ENCODE measurements at regions not wholly inside any gene's neighbourhood (a gene's known extent, or its start where the extent isn't known, plus 50 kb on each side); places are given as distances from the start of the nearest gene placed in this dataset.
"Not testable (repeated sequence)": the region's sequence is repeated elsewhere in the genome, so short reads cannot be mapped to it uniquely, and the experiment has no call there.

DNA sequence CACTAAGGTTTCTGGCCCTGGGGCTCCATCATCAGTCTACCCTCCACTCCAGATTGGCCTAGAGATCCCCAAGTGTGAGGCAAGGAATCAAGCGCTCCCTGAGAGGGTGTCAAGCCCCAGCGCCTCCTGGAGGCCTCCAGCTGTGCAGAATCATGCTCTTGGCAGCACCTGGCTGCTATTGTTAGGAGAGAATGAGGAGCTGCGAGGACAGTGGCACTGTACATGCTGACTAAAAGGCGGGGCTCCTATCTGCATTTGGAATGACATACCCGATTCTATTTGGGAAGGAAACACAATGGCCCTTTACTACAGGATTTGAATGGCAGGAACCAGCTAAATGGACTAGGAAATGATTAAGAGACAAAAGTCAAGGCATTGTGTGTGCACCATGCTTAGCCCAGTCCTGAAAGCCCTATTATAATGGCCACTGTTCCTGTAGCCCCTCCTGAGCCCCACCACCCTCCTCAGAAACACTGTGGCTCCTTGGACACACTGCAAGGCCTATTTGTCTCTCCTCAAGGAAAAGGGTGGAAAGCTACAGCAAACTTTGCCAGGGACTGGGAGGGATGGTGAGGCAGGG lies 106.1 kb downstream of the KBTBD2 start:
- in situ Hi-C loops (cut with HindIII; ENCODE audit: low pct_ligation_motif_present, low sequenced_read_pairs); DNase-seq: not testable (repeated sequence)

DNA sequence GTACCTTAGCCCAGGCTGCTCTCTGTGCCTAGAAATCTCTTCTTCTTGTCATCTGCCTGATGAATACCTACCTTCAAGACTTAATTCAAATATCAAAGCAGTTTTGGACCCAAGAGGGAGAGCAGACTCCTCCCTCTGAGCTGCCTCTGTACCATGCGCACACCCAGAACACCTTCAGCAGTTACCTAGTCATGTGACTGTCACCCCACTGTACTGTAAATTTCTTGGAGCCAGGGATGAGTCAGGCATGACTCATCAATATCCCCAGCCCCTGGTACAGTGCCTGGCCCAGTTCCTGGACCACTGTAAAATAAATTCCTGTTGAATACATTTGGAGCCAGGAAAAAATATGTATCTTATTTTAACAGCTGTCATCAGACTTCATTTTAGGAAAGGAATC lies 111.7 kb downstream of the KBTBD2 start:
- H3K27ac ChIP-seq; in situ Hi-C loops (cut with HindIII; ENCODE audit: low pct_ligation_motif_present, low sequenced_read_pairs); H3K4me3 ChIP-seq (ENCODE audit: low read depth, low read length); H3K27me3 ChIP-seq (replicated peaks); H3K36me3 ChIP-seq (replicated peaks); DNase-seq: not testable (repeated sequence)

More for the DNA sequence above, 106.1 kb downstream of the KBTBD2 start:
- H3K27ac ChIP-seq; H3K4me3 ChIP-seq (ENCODE audit: low read depth, low read length); H3K27me3 ChIP-seq (replicated peaks); H3K36me3 ChIP-seq (replicated peaks): not testable (repeated sequence)

DNA sequence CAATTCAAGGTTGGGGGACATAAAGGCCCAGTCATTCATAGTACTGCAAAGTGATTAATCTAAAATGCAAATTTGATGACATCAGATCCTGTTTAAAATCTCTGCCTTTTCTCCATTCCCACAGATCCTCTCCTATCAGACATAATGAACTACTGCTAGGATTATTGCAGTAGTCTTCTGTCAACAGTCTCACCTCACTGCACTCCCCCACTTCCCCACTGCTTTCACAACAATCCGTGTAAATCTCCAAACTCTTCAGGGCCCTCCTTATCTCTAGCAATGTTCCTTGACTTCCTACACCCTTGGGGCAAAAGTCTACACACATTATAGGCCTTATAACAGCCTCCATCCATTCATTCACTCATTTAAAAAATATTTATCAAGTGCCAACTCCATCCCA lies 112.4 kb downstream of the KBTBD2 start:
- in situ Hi-C loops (cut with HindIII; ENCODE audit: low pct_ligation_motif_present, low sequenced_read_pairs), result no loop called here
- TF ChIP-seq, protein P1, sequence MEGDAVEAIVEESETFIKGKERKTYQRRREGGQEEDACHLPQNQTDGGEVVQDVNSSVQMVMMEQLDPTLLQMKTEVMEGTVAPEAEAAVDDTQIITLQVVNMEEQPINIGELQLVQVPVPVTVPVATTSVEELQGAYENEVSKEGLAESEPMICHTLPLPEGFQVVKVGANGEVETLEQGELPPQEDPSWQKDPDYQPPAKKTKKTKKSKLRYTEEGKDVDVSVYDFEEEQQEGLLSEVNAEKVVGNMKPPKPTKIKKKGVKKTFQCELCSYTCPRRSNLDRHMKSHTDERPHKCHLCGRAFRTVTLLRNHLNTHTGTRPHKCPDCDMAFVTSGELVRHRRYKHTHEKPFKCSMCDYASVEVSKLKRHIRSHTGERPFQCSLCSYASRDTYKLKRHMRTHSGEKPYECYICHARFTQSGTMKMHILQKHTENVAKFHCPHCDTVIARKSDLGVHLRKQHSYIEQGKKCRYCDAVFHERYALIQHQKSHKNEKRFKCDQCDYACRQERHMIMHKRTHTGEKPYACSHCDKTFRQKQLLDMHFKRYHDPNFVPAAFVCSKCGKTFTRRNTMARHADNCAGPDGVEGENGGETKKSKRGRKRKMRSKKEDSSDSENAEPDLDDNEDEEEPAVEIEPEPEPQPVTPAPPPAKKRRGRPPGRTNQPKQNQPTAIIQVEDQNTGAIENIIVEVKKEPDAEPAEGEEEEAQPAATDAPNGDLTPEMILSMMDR (IDR thresholded peaks at IDR 0.05; ENCODE audit: low read depth, low read length, missing control alignments), result no peak
- no peak for DNase-seq
- H3K36me3 ChIP-seq (replicated peaks), result no peaks in the 10 kb centered on the region
- H3K27ac ChIP-seq, result no peak overlapping the region
- no peaks in the 10 kb centered on the region for H3K27me3 ChIP-seq (replicated peaks)
- H3K4me3 ChIP-seq (ENCODE audit: low read depth, low read length), result no peak overlapping the region

DNA sequence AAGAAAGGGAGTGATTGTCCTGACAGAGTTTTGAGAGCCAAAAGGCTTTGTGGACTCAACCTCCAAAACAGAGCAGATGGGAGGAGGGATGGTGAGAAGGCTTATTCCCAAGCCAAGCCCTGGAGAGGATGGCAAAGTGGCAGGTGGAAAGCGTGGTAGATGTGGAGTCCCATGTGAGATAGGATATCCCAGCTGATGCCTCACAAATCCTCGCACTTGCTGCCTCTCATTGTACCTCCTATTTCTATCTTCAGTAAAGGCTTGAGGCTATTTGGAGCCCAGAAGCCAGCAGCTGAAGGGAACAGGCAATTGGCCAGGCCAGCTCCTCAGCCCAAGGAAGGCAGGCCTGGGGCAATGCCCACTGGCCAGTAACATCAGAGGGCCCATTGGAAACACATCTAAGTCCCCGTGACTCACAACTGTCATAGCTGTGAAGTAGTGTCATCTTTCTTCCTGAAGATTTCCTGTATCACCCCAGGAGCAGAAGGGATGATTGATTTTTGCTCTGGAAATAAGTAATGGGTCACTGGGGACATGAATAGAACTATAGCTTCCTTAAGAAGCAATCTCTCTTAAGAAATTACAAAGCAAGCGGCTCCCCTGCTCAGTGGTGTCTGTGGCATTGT lies 114.4 kb downstream of the KBTBD2 start:
- in situ Hi-C loops (cut with HindIII; ENCODE audit: low pct_ligation_motif_present, low sequenced_read_pairs); H3K27ac ChIP-seq; H3K27me3 ChIP-seq (replicated peaks); H3K36me3 ChIP-seq (replicated peaks); H3K4me3 ChIP-seq (ENCODE audit: low read depth, low read length): not testable (repeated sequence)
- DNase-seq, result peak; percentile 9

DNA sequence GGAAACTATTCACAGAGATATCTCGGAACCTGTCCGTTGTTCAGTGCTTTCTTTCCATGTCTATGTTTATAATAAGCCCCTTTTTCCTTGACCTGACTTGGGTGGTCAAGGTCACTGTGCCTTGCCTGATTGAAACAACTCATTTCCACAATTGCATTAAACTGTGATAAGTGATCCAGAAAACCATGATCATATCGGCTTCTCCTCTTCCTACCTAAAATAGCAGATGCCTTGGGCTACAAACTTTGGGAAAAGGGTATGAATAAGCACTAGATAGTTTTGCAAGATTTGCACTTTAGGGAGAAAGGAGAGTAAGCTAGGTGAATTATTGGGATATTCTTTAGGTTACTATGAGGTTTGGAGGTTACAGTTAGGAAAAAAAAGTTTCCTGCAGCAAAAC lies 115.2 kb downstream of the KBTBD2 start:
- H3K36me3 ChIP-seq (replicated peaks); DNase-seq; in situ Hi-C loops (cut with HindIII; ENCODE audit: low pct_ligation_motif_present, low sequenced_read_pairs); H3K27me3 ChIP-seq (replicated peaks); H3K27ac ChIP-seq; H3K4me3 ChIP-seq (ENCODE audit: low read depth, low read length): not testable (repeated sequence)

DNA sequence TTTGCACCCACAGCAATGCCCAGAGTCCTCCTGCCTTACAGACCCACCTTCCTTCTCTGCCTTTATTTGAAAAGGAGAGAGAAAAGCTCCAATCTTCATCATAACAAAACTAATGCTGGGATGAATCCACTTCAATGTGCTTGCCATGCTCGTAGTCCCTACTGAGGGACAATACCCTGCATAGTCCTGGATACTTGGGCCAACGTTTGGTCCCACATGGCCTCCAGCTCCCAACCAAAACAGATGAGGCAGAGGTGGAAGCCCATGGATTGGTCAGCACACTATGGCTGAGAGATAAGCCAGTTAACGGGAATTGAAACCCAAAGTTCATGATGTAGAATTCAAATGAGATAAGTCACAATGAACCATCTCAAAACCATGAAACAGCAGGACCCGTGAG lies 115.8 kb downstream of the KBTBD2 start:
- DNase-seq; H3K27ac ChIP-seq; H3K27me3 ChIP-seq (replicated peaks); H3K36me3 ChIP-seq (replicated peaks); in situ Hi-C loops (cut with HindIII; ENCODE audit: low pct_ligation_motif_present, low sequenced_read_pairs); H3K4me3 ChIP-seq (ENCODE audit: low read depth, low read length): not testable (repeated sequence)

DNA sequence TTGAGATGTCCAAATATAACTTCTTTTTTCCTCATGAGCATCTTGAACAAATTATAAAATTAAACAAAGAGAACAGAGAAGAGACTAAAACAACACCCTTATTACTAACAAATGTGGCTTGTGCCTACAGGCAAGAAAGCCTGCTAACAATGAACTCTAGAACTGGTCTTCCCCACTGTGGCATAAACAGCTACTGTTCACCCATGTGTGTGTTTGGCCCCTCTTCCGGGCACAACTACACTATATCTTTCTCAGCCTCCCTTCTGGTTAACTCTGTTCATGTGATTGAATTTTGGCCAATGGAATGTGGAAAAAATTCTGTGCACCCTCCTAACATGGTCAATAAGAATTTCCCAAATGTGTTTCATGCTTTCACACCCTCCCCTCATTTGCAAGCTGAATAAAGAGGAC lies 117.0 kb downstream of the KBTBD2 start:
- DNase-seq, result no peak
- no peak overlapping the region for H3K27ac ChIP-seq
- in situ Hi-C loops (cut with HindIII; ENCODE audit: low pct_ligation_motif_present, low sequenced_read_pairs), result no loop called here
- H3K36me3 ChIP-seq (replicated peaks), result no peaks in the 10 kb centered on the region
- H3K4me3 ChIP-seq (ENCODE audit: low read depth, low read length), result no peak overlapping the region
- TF ChIP-seq, protein P1 (IDR thresholded peaks at IDR 0.05; ENCODE audit: low read depth, low read length, missing control alignments), result no peak
- no peaks in the 10 kb centered on the region for H3K27me3 ChIP-seq (replicated peaks)

DNA sequence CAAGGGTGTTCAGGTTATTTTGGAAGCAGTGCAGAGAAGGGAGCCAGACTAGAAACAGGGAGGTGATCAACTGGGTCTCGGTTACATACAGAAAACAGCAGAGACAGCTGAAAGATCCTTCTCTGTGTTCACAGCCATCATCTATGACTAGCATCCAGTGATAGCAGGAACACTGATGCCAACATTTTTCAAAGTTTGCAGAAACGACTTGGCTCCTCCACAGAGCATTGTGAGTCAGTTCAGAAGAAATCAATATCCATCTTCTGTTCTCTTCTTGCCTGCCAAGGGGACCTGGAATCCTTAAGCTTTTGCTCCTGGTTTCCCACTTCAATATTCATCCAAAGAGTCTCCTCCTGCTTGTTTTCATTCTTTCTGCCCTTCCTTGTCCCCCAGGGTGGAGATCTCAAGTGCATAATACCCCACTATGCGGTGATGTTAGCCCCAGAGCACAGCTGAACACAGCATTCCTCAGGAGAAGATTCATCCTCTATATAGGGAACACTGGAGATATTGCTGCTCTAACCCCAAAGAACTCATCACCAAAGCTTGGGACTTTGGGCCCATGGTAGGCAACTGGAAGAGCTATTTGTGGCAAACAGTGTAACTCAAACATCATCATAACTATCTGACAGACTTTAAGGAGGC lies 122.6 kb downstream of the KBTBD2 start:
- H3K27me3 ChIP-seq (replicated peaks); H3K4me3 ChIP-seq (ENCODE audit: low read depth, low read length); in situ Hi-C loops (cut with HindIII; ENCODE audit: low pct_ligation_motif_present, low sequenced_read_pairs); H3K27ac ChIP-seq; H3K36me3 ChIP-seq (replicated peaks): not testable (repeated sequence)
- peak; percentile 10 for DNase-seq

DNA sequence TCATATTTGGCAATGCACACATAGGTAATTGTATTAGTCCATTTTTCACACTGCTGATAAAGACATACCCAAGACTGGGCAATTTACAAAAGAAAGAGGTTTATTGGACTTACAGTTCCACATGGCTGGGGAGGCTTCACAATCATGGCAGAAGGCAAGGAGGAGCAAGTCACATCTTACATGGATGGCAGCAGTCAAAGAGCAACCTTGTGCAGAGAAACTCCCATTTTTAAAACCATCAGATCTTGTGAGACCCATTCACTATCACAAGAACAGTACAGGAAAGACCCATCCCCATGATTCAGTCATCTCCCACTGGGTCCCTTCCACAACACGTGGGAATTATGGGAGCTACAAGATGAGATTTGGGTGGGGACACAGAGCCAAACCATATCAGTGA lies 123.2 kb downstream of the KBTBD2 start:
- H3K4me3 ChIP-seq (ENCODE audit: low read depth, low read length); H3K36me3 ChIP-seq (replicated peaks); in situ Hi-C loops (cut with HindIII; ENCODE audit: low pct_ligation_motif_present, low sequenced_read_pairs); H3K27me3 ChIP-seq (replicated peaks); H3K27ac ChIP-seq; DNase-seq: not testable (repeated sequence)

Data from brain microvascular endothelial cell (primary cell).